ENCODE measurements at regions not wholly inside any gene's neighbourhood (a gene's known extent, or its start where the extent isn't known, plus 50 kb on each side); places are given as distances from the start of the nearest gene placed in this dataset.

GRCh38 chr11:95585752-95586077 is 203.9 kb downstream of the FAM76B start:
- TF ChIP-seq MAFK (IDR thresholded peaks at IDR 0.05; ENCODE audit: low read depth, low read length), result no peak
- peak; percentile 69 for TF ChIP-seq CEBPB (IDR thresholded peaks at IDR 0.05; ENCODE audit: low read depth, low read length)
- TF ChIP-seq POLR2A (IDR thresholded peaks at IDR 0.05; ENCODE audit: low read depth, low read length), result no peak
- TF ChIP-seq NFE2L2 (IDR thresholded peaks at IDR 0.05; ENCODE audit: low read depth, low read length), result no peak
- ATAC-seq (ENCODE audit: low read depth) (peak; percentile 71), DNase-seq (no peak)
- Histone ChIP-seq H3K36me3 (ENCODE audit: control insufficient read depth, insufficient read depth, low read length) (no peaks in the 10 kb centered on the region), H2AFZ (replicated peaks; ENCODE audit: low read length, poor library complexity) (no peak overlapping the region), H4K91ac (ENCODE audit: insufficient read depth, low read depth, low read length) (peak overlapping the region; percentile 1), H2AK5ac (ENCODE audit: low read depth, low read length) (no peak overlapping the region), H3K4me2 (ENCODE audit: low read depth, low read length) (peak overlapping the region; percentile 56; the same call in 1 of the 2 replicates), H3K9me1 (ENCODE audit: insufficient read depth, low read length) (no peaks in the 10 kb centered on the region; the same call in 1 of the 2 replicates), H2BK120ac (ENCODE audit: low read depth, low read length) (peak overlapping the region; percentile 95), H2BK5ac (ENCODE audit: low read depth, low read length, poor library complexity, severe bottlenecking) (peak overlapping the region; percentile 94), H3K56ac (ENCODE audit: extremely low read depth, insufficient read depth, low read length) (peak overlapping the region; percentile 54; the same call in 1 of the 2 replicates), H3K18ac (ENCODE audit: low read depth, low read length) (peak overlapping the region; percentile 31; the same call in 1 of the 2 replicates), H4K8ac (ENCODE audit: low read depth in 2 of 2, low read length in 2 of 2) (peak overlapping the region; percentile 49 to 72; a peak in 3 of 4 replicates), H4K5ac (ENCODE audit: low read depth, low read length) (no peak overlapping the region), H2BK20ac (ENCODE audit: low read depth, low read length) (peak overlapping the region; percentile 94), H3K4me1 (ENCODE audit: control insufficient read depth, insufficient read depth, low read length) (peaks cover 8% of the 10 kb centered on the region), H2AK9ac (replicated peaks; ENCODE audit: low read depth, low read length, poor library complexity) (no peak overlapping the region), H4K20me1 (ENCODE audit: insufficient read depth, low read length) (no peaks in the 10 kb centered on the region; the same call in 1 of the 2 replicates), H3K27me3 (ENCODE audit: control insufficient read depth, insufficient read depth, low read length) (no peaks in the 10 kb centered on the region), H3K14ac (replicated peaks; ENCODE audit: low read depth, low read length) (peak overlapping the region; percentile 72; the same call in 1 of the 2 replicates), H3K4ac (ENCODE audit: low read depth, low read length) (no peak overlapping the region; the same call in 1 of the 2 replicates), H3K9me3 (ENCODE audit: control insufficient read depth, insufficient read depth, low read length) (no peaks in the 10 kb centered on the region), H3K79me1 (ENCODE audit: low read depth in 1 of 2, low read length in 2 of 2) (no peaks in the 10 kb centered on the region), H3K27ac (ENCODE audit: insufficient read depth, low read length) (no peak overlapping the region; the same call in 1 of the 2 replicates), H2BK15ac (ENCODE audit: low read depth, low read length) (no peak overlapping the region), H3K4me3 (ENCODE audit: insufficient read depth, low read depth, low read length) (no peak overlapping the region), H3K23ac (ENCODE audit: low read depth, low read length) (peak overlapping the region; percentile 33; the same call in 1 of the 2 replicates), H3K9ac (ENCODE audit: low read depth, low read length) (no peak overlapping the region)
- in situ Hi-C loops (cut with MboI; ENCODE audit: low sequenced_read_pairs) (no loop called here), intact Hi-C loops (cut with micrococcal nuclease) (loop anchor here (1.0 kb wide), 1 partner anchor 108 kb away; no protein-coding TSS in a partner anchor), dilution Hi-C loops (cut with HindIII; ENCODE audit: low sequenced_read_pairs, unreplicated experiment) (no loop called here)
- POLR2A ChIA-PET (ENCODE audit: unreplicated experiment), result no interaction called here
- no TSS peak for BruUV-seq (replicated peaks)
- CTCF ChIA-PET, result no interaction called here
- WGBS, 2 experiments (ENCODE audit: extremely low coverage in 2 of 2, insufficient read length in 1 of 2), result no CpG with 5 or more reads among the region's 4 CpGs

Measured in IMR-90 (cell line).